ENCODE measurements at regions not wholly inside any gene's neighbourhood (a gene's known extent, or its start where the extent isn't known, plus 50 kb on each side); places are given as distances from the start of the nearest gene placed in this dataset.
"Not testable (repeated sequence)": the region's sequence is repeated elsewhere in the genome, so short reads cannot be mapped to it uniquely, and the experiment has no call there.

DNA sequence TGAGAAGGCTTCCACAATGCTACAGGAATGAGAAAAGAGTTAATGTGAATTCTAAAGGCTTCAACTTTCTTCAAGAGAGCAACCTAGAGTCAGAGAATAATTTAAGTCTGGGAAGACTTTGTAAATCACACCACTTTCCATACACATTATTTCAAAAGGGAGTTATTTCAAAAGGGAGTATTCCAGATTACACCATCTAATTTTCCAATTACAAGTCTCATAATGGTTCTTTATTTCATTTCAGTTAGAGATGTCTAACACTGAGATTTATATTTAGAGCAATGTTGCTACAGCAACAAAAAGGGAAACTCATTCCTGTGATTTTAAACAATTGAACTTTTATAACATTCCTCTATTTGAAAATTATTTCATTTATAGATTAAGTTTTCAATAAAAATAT, 98.8 kb upstream of the DST start:
- no peak for FAIRE-seq

GRCh38 chr6:56739836-56740815, 97.4 kb upstream of the DST start:
- FAIRE-seq: no peak

DNA sequence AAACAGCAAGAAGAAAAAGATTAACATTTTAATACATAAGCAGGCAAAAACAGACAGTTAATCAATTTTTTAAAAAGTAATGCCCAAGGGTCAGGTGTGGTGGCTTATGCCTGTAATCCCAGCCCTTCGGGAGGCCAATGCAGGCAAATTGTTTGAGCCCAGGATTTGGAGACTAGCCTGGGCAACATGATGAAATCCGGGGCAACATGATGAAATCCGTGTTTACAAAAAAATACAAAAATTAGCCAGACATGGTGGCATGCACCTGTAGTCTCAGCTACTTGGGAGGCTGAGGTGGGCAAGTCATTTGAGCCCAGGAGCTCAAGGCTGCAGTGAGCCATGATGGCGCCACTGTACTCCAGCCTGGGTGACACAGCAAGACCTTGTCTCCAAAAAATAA, 94.1 kb upstream of the DST start:
- FAIRE-seq: no peak

DNA sequence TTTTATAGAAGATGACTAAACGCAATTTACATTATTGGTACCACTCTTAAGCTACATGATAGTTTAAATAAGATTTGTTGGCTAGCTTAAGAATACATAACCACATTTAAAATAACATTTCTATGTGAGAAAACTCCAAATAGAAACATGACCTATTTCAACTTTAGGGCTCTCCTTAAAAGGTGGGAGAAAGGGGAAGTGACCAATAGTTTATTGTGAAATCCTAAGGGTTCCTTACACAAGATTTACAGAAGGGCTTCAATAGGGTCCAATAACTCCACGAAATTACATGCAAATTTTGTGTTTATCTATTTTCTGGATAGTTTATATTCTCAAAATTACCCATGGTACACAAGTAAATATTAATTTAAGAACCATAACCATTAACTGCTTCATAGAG, 91.6 kb upstream of the DST start:
- no peak for FAIRE-seq

- no peak for FAIRE-seq
Observed at GRCh38 chr6:56733211-56733697, 90.6 kb upstream of the DST start.

- FAIRE-seq: peak; percentile 41
Observed at GRCh38 chr6:56732517-56732916, 89.8 kb upstream of the DST start.

GRCh38 chr6:56730663-56731529, 88.2 kb upstream of the DST start:
- FAIRE-seq: no peak

DNA sequence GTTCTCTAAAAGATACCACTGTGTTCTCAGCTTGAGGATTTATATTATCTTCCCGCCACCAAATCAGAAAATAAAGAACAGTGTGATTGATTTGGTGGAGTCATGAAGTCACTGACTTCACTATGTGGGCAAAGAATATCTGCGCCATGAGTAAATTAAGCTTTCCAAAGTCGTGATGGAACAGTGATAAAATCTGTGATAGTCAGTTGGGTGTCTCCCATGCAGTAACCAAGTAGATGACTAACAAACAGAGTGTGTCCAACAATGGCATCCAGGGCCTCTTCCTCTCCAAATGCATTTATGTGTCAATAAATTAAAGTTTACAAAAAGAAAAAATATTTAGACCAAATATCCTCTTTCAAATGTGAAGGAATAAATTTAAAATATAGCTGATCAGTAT, 87.0 kb upstream of the DST start:
- no peak for FAIRE-seq

- FAIRE-seq: not testable (repeated sequence)
Observed at GRCh38 chr6:56729166-56729565, 86.5 kb upstream of the DST start.

- FAIRE-seq: no peak
Observed at GRCh38 chr6:56727097-56727850, 84.6 kb upstream of the DST start.

DNA sequence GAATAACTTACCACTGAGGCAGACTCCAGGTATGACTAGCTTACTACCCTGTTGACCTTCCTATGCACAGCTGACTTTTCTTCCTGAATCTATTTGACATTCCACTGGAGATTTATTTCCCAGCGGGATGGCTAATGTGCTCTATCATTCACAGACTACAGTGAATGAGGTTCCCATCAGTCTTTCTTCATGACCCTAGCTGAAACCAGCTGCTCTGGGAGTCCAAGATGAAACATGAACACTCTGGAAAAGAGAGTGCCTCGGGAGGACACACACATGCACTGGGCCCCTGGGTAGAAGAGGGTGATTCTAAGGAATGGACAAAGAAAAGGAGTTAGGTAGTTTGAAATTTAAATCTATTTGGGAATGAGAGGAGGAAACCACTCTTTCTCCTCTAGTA, 82.6 kb upstream of the DST start:
- FAIRE-seq: no peak

- no peak for FAIRE-seq
Observed at GRCh38 chr6:56724455-56724854, 81.8 kb upstream of the DST start.

- FAIRE-seq: no peak
Observed at GRCh38 chr6:56720882-56721281, 78.2 kb upstream of the DST start.

- FAIRE-seq: not testable (repeated sequence)
Observed at GRCh38 chr6:56720202-56720601, 77.5 kb upstream of the DST start.

GRCh38 chr6:56719315-56720058, 76.8 kb upstream of the DST start:
- FAIRE-seq: not testable (repeated sequence)

- FAIRE-seq: no peak
Observed at GRCh38 chr6:56718236-56718635, 75.5 kb upstream of the DST start.

GRCh38 chr6:56716229-56716628, 73.5 kb upstream of the DST start:
- FAIRE-seq: no peak

- no peak for FAIRE-seq
Observed at GRCh38 chr6:56715741-56716140, 73.1 kb upstream of the DST start.

DNA sequence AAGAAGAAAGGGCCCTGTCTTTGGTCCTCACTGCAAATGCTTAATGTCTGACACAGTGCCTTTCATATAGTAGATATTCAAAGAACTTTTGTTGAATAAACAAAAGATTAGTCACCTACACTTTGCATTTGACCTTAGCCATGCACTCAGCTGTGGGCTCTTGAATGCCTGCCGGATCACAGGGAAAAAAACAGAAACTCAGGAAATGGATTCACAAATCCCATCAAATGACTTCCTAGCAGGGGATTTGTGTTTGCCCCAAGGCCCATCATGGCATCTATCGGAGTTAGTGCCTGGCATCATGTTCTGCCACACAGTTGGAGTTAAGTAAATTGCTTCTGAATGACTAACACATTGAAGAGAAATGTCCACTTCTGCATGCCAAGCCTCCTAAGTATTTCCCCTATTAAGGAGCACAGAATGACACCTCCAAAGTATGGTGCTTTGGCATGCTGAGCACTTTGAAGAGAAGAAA, 72.3 kb upstream of the DST start:
- FAIRE-seq: no peak

- no peak for FAIRE-seq
Observed at GRCh38 chr6:56714273-56714672, 71.6 kb upstream of the DST start.

- no peak for FAIRE-seq
Observed at GRCh38 chr6:56713254-56713672, 70.6 kb upstream of the DST start.

GRCh38 chr6:56710967-56711366, 68.3 kb upstream of the DST start:
- FAIRE-seq: no peak

Measured in A204.1 (cell line).